ENCODE measurements at regions not wholly inside any gene's neighbourhood (a gene's known extent, or its start where the extent isn't known, plus 50 kb on each side); places are given as distances from the start of the nearest gene placed in this dataset.
"Not testable (repeated sequence)": the region's sequence is repeated elsewhere in the genome, so short reads cannot be mapped to it uniquely, and the experiment has no call there.

GRCh38 chr14:89702073-89702875, 252.3 kb downstream of the EFCAB11 start:
- DNase-seq (peak in 1 of 2 donors; percentile 47), ATAC-seq (ENCODE audit: low FRiP score) (peak; percentile 40)
- no peaks in the 10 kb centered on the region for H3K36me3 ChIP-seq (ENCODE audit: control insufficient read depth in 1 of 2, insufficient read depth in 2 of 2, low read length in 1 of 2)
- H3K9me3 ChIP-seq (ENCODE audit: control insufficient read depth, low read length) = no peaks in the 10 kb centered on the region
- no peaks in the 10 kb centered on the region for H3K27me3 ChIP-seq (ENCODE audit: control insufficient read depth in 1 of 2, insufficient read depth in 2 of 2, low read length in 1 of 2)
- WGBS, 2 donors = 21 to 25% methylated on average over 6 of the region's 6 CpGs
- intact Hi-C loops (cut with DNase I) = loop anchor here (10.0 kb wide), 2 partner anchors 153 to 287 kb away; partner anchors contain the start of gene FOXN3 (in 2 of the 2)
- no peaks in the 10 kb centered on the region for H3K4me1 ChIP-seq (ENCODE audit: control insufficient read depth in 1 of 2, insufficient read depth in 2 of 2, low read length in 2 of 2)
- H3K4me3 ChIP-seq (ENCODE audit: low read length in 2 of 2) = peak overlapping the region in 1 of 2 donors; percentile 3
- peak overlapping the region in 1 of 2 donors; percentile 31 for H3K27ac ChIP-seq (ENCODE audit: low read depth in 1 of 2, low read length in 2 of 2)

DNA sequence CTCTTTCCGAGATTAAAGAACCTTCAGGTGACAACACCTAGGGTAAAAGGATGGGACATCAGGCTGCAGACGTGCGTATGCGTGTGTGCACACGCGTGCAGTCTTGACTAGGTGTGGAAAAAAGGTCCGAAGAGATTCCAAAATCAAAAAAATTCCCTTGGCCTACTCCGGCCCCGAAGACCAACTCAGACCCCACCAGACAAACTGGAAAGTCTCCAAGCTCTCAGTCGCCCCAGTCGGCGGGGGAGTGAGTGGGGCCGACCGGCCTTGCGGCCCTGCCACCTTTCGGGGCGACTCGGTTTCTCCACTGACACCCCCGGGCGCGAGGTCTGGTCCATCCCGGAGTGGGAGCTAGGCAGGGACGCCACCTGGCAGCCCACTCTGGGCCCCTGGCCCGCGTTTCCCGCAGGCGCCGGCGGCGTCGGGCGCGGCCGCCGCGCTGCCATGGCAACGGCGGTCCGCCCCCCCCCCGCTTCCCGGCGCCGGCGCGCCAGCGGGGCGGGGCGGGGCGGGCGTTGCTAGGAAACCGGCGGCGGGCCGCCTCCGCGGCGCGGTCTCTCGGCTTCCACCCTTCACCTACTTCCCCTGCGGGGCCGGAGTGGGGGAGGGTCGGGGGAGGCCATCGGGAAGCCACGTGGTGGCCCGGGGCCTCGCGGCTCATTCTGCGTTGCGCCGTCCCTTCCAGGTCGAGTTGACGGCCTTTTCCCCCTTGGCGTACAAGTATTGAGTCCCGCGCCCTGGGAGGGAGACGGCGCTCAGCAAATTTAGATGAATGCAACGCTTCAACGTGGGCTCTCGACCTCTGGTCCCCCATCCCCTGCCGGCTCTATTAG, 253.1 kb downstream of the EFCAB11 start:
- Histone ChIP-seq H3K4me3 (ENCODE audit: low read length in 2 of 2) (peak overlapping the region; percentile 5 to 11), H3K36me3 (ENCODE audit: control insufficient read depth in 1 of 2, insufficient read depth in 2 of 2, low read length in 1 of 2) (no peaks in the 10 kb centered on the region), H3K27me3 (ENCODE audit: control insufficient read depth in 1 of 2, insufficient read depth in 2 of 2, low read length in 1 of 2) (no peaks in the 10 kb centered on the region), H3K27ac (ENCODE audit: low read depth in 1 of 2, low read length in 2 of 2) (peak overlapping the region in 1 of 2 donors; percentile 31), H3K9me3 (ENCODE audit: control insufficient read depth, low read length) (no peaks in the 10 kb centered on the region), H3K4me1 (ENCODE audit: control insufficient read depth in 1 of 2, insufficient read depth in 2 of 2, low read length in 2 of 2) (no peaks in the 10 kb centered on the region)
- ATAC-seq (ENCODE audit: low FRiP score) (peak; percentile 95), DNase-seq (peak; percentile 94 to 95)
- intact Hi-C loops (cut with DNase I) = loop anchor here (10.0 kb wide), 2 partner anchors 153 to 287 kb away; partner anchors contain the start of gene FOXN3 (in 2 of the 2)
- 4 to 7% methylated on average over 44 to 81 of the region's 81 CpGs for WGBS, 2 donors

DNA sequence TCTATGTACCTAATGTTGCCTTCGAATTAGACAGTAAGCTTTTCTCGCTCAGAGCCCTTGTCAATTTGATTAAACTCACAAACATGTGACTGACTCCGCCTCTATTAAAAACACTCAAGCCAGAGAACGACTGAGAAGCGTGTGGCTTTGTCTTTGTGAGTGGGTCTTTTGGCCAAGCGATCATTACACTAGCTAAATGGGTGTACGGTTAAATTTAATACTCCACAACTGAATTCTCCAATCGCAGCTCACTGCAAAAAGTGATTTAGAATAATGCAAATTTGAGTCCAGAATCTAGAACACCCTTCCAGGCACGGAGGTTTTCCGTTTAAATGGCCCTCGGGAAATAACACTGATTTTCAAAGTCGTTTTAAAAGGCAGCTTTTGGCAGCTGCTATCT, 253.7 kb downstream of the EFCAB11 start:
- intact Hi-C loops (cut with DNase I) = loop anchor here (10.0 kb wide), 2 partner anchors 154 to 286 kb away; partner anchors contain the start of gene FOXN3 (in 2 of the 2)
- no peaks in the 10 kb centered on the region for H3K9me3 ChIP-seq (ENCODE audit: control insufficient read depth, low read length)
- ATAC-seq (ENCODE audit: low FRiP score) (no peak), DNase-seq (no peak)
- no peaks in the 10 kb centered on the region for H3K27me3 ChIP-seq (ENCODE audit: control insufficient read depth in 1 of 2, insufficient read depth in 2 of 2, low read length in 1 of 2)
- 62 to 65% methylated on average over 12 of the region's 12 CpGs for WGBS, 2 donors
- H3K4me3 ChIP-seq (ENCODE audit: low read length in 2 of 2) = peak overlapping the region in 1 of 2 donors; percentile 5
- H3K27ac ChIP-seq (ENCODE audit: low read depth in 1 of 2, low read length in 2 of 2) = no peak overlapping the region
- no peaks in the 10 kb centered on the region for H3K4me1 ChIP-seq (ENCODE audit: control insufficient read depth in 1 of 2, insufficient read depth in 2 of 2, low read length in 2 of 2)
- no peaks in the 10 kb centered on the region for H3K36me3 ChIP-seq (ENCODE audit: control insufficient read depth in 1 of 2, insufficient read depth in 2 of 2, low read length in 1 of 2)

- ATAC-seq (ENCODE audit: low FRiP score) (no peak), DNase-seq (no peak)
- intact Hi-C loops (cut with DNase I) = no loop called here
- WGBS, 2 donors = 43 to 48% methylated on average over 6 of the region's 6 CpGs
- Histone ChIP-seq H3K27ac (ENCODE audit: low read depth in 1 of 2, low read length in 2 of 2) (no peak overlapping the region), H3K4me3 (ENCODE audit: low read length in 2 of 2) (no peak overlapping the region), H3K27me3 (ENCODE audit: control insufficient read depth in 1 of 2, insufficient read depth in 2 of 2, low read length in 1 of 2) (no peaks in the 10 kb centered on the region), H3K4me1 (ENCODE audit: control insufficient read depth in 1 of 2, insufficient read depth in 2 of 2, low read length in 2 of 2) (no peaks in the 10 kb centered on the region), H3K36me3 (ENCODE audit: control insufficient read depth in 1 of 2, insufficient read depth in 2 of 2, low read length in 1 of 2) (no peaks in the 10 kb centered on the region), H3K9me3 (ENCODE audit: control insufficient read depth, low read length) (no peaks in the 10 kb centered on the region)
These were observed 255.5 kb downstream of the EFCAB11 start for GRCh38 chr14:89699071-89699470.

- no peaks in the 10 kb centered on the region for H3K27me3 ChIP-seq (ENCODE audit: control insufficient read depth in 1 of 2, insufficient read depth in 2 of 2, low read length in 1 of 2)
- ATAC-seq (ENCODE audit: low FRiP score) (no peak), DNase-seq (no peak)
- WGBS, 2 donors = 91 to 92% methylated on average over 8 of the region's 8 CpGs
- no peak overlapping the region for H3K4me3 ChIP-seq (ENCODE audit: low read length in 2 of 2)
- H3K27ac ChIP-seq (ENCODE audit: low read depth in 1 of 2, low read length in 2 of 2) = no peak overlapping the region
- intact Hi-C loops (cut with DNase I) = no loop called here
- no peaks in the 10 kb centered on the region for H3K9me3 ChIP-seq (ENCODE audit: control insufficient read depth, low read length)
- H3K4me1 ChIP-seq (ENCODE audit: control insufficient read depth in 1 of 2, insufficient read depth in 2 of 2, low read length in 2 of 2) = no peaks in the 10 kb centered on the region
- no peaks in the 10 kb centered on the region for H3K36me3 ChIP-seq (ENCODE audit: control insufficient read depth in 1 of 2, insufficient read depth in 2 of 2, low read length in 1 of 2)
These were observed 257.1 kb downstream of the EFCAB11 start for GRCh38 chr14:89697281-89698060.

DNA sequence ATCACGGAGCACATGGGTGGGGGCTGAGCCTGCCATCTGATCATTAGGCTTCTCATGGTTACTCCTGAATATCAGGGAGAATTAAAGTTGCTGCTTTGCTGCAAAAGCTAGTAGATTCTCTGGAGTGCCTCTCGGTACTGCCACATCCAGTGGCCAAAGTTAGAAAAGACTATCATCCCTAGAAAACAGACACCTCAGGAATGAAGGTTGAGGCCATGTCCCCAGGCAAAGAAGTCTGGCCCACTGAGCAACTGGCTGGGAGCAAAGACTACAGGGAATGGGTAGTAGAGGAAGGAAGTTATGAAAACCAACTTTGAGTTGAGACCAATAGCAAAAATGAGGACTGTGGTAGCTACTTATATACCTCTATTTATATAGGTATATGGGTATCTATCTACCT, 258.7 kb downstream of the EFCAB11 start:
- ATAC-seq (ENCODE audit: low FRiP score) (no peak), DNase-seq (no peak)
- intact Hi-C loops (cut with DNase I) = no loop called here
- Histone ChIP-seq H3K4me1 (ENCODE audit: control insufficient read depth in 1 of 2, insufficient read depth in 2 of 2, low read length in 2 of 2) (no peaks in the 10 kb centered on the region), H3K27ac (ENCODE audit: low read depth in 1 of 2, low read length in 2 of 2) (no peak overlapping the region), H3K27me3 (ENCODE audit: control insufficient read depth in 1 of 2, insufficient read depth in 2 of 2, low read length in 1 of 2) (no peaks in the 10 kb centered on the region), H3K36me3 (ENCODE audit: control insufficient read depth in 1 of 2, insufficient read depth in 2 of 2, low read length in 1 of 2) (no peaks in the 10 kb centered on the region), H3K9me3 (ENCODE audit: control insufficient read depth, low read length) (no peaks in the 10 kb centered on the region), H3K4me3 (ENCODE audit: low read length in 2 of 2) (no peak overlapping the region)
- WGBS, 2 donors = 95 to 97% methylated on average over 2 of the region's 2 CpGs

DNA sequence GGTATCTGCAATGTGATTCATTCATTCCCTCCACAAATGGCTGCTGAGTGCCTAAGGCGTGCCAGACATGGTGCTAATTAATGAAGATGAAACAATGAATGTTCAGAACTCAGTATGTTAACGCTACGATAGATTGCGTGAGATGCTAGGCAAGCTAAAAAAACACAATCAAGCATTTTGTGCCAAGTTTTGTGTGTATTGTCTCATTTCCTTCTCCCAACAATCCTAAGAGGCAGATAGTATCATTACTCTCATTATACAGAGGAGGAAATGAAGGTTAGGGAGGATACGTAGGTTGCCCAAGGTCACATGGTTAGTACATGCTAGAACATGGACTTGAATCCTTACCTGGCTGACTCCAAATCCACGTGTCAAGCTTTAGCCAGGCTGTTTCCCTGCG, 264.4 kb downstream of the EFCAB11 start:
- no peaks in the 10 kb centered on the region for H3K4me1 ChIP-seq (ENCODE audit: control insufficient read depth in 1 of 2, insufficient read depth in 2 of 2, low read length in 2 of 2)
- H3K9me3 ChIP-seq (ENCODE audit: control insufficient read depth, low read length) = no peaks in the 10 kb centered on the region
- H3K27ac ChIP-seq (ENCODE audit: low read depth in 1 of 2, low read length in 2 of 2) = no peak overlapping the region
- ATAC-seq (ENCODE audit: low FRiP score) (no peak), DNase-seq (no peak)
- WGBS, 2 donors = 94 to 97% methylated on average over 7 of the region's 7 CpGs
- no peak overlapping the region for H3K4me3 ChIP-seq (ENCODE audit: low read length in 2 of 2)
- intact Hi-C loops (cut with DNase I) = no loop called here
- H3K27me3 ChIP-seq (ENCODE audit: control insufficient read depth in 1 of 2, insufficient read depth in 2 of 2, low read length in 1 of 2) = no peaks in the 10 kb centered on the region
- no peaks in the 10 kb centered on the region for H3K36me3 ChIP-seq (ENCODE audit: control insufficient read depth in 1 of 2, insufficient read depth in 2 of 2, low read length in 1 of 2)

DNA sequence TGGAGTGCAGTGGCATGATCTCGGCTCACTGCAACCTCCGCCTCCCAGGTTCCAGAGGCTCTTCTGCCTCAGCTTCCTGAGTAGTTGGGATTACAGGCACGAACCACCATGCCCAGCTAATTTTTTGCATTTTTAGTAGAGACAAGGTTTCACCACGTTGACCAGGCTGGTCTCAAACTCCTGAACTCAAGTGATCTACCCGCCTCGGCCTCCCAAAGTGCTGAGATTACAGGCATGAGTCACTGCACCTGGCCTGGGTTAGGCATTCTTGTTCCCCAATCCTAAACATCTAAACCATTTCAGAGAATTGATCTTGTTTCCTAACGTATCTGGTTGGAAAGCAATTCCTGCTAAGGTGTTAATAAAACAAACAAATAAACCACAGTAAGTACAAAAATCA, 264.8 kb downstream of the EFCAB11 start:
- ATAC-seq (ENCODE audit: low FRiP score); H3K4me3 ChIP-seq (ENCODE audit: low read length in 2 of 2); H3K27me3 ChIP-seq (ENCODE audit: control insufficient read depth in 1 of 2, insufficient read depth in 2 of 2, low read length in 1 of 2); H3K4me1 ChIP-seq (ENCODE audit: control insufficient read depth in 1 of 2, insufficient read depth in 2 of 2, low read length in 2 of 2); H3K9me3 ChIP-seq (ENCODE audit: control insufficient read depth, low read length); H3K36me3 ChIP-seq (ENCODE audit: control insufficient read depth in 1 of 2, insufficient read depth in 2 of 2, low read length in 1 of 2); DNase-seq; intact Hi-C loops (cut with DNase I); H3K27ac ChIP-seq (ENCODE audit: low read depth in 1 of 2, low read length in 2 of 2): not testable (repeated sequence)
- WGBS, 2 donors = 94 to 97% methylated on average over 7 of the region's 7 CpGs

Data from aorta (tissue), 5 donors.